Stomach (tissue), 8 donors: ENCODE measurements at regions not wholly inside any gene's neighbourhood (a gene's known extent, or its start where the extent isn't known, plus 50 kb on each side); places are given as distances from the start of the nearest gene placed in this dataset.

Source experiments
- DNase-seq, 2 donors: peaks; one replicate each; pipeline versions ENCODE4 v3.0.0 to v3.0.0-alpha.2; 2013 to 2019
- H3K27ac ChIP-seq, 5 donors: fragments of 200-600 bp in 4 of 5; sonication (generic) in 4 of 5; one replicate each; pipeline ENCODE4 v1.5.1; 2013 to 2019; ENCODE audit warnings: mild to moderate bottlenecking in 1 of 5, moderate library complexity in 1 of 5
- H3K27me3 ChIP-seq, 3 donors: fragments of 200-600 bp; sonication (generic); one replicate each; pipeline ENCODE4 v1.5.1; 2017 to 2019; ENCODE audit warnings: mixed run types in 1 of 3
- H3K36me3 ChIP-seq, 4 donors: fragments of 200-600 bp; sonication (generic); 1 replicate in 3 of 4; 2 replicates in 1 of 4; pipeline ENCODE4 v1.5.1; 2016 to 2019
- H3K4me1 ChIP-seq, 4 donors: fragments of 200-600 bp; sonication (generic); one replicate each; pipeline ENCODE4 v1.5.1; 2016 to 2019
- H3K4me3 ChIP-seq, 4 donors: fragments of 200-600 bp; sonication (generic) in 3 of 4; one replicate each; pipeline ENCODE4 v1.5.1; 2016 to 2019; ENCODE audit warnings: mild to moderate bottlenecking in 1 of 4
- H3K9me3 ChIP-seq, 4 donors: fragments of 200-600 bp; sonication (generic); one replicate each; pipeline ENCODE4 v1.5.1; 2016 to 2019
- EP300 ChIP-seq: sonication (generic); formaldehyde crosslinking; IDR thresholded peaks from one replicate; pipeline ENCODE4 v1.6.1; 2017; ENCODE audit warnings: antibody characterized with exemption
- POLR2A ChIP-seq, 4 donors: fragments of 450-650 bp; IDR thresholded peaks; one replicate each; pipeline ENCODE4 v1.6.1; 2016; ENCODE audit warnings: antibody characterized with exemption in 4 of 4, control low read depth in 2 of 4, mild to moderate bottlenecking in 1 of 4, moderate library complexity in 1 of 4
- POLR2AphosphoS5 ChIP-seq, 3 donors: sonication (generic); formaldehyde crosslinking; IDR thresholded peaks; one replicate each; pipeline ENCODE4 v1.6.1; 2016; ENCODE audit warnings: antibody characterized with exemption in 3 of 3
- WGBS, 5 donors: extraction: QIAGEN DNeasy Blood & Tissue Kit in 3 of 5; methylation state at CpG; one replicate each; pipeline versions ENCODE4 v1.1.5 to v1.1.7; 2013 to 2018; 5-methylcytosine and 5-hydroxymethylcytosine counted together
- intact Hi-C: fragments of 100-400 bp; cut with DNase I; formaldehyde crosslinking; loops from one replicate; pipeline ENCODE4 v1.15.1; 2023; ENCODE audit warnings: low total_unique reads
- TF ChIP-seq, protein P1 (sequence below), 7 experiments: fragments of 450-650 bp in 4 of 7; fragments of 200-600 bp in 3 of 7; sonication (generic) in 3 of 7; IDR thresholded peaks; one replicate each; pipeline ENCODE4 v1.5.1; 2016 to 2019; ENCODE audit warnings: antibody characterized with exemption in 7 of 7, control low read depth in 2 of 7, mild to moderate bottlenecking in 1 of 7
- donor health status: healthy with polysubstance abuse.
- donor health status: Bipolar disorder and iron deficiency.
- donor health status: healthy.

DNA sequence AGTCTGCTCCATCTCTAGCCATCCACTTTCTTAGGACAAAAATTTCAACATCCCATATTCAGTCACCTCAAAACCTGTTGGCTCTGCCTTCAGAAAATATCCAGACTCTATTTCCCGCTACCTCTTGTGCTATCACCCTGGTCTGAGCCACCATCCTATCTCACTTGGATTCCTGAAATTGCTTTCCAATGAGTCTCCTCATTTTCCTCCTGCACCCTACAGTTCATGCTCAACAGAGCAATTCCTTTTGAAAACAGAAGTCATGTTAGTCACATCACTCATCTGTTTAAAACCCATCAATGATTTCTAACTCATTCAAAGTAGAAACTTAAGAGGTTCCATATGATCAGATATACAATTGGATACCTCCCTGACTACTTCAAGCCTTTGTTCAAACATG, 229.9 kb downstream of the ADGRG6 start:
- TF ChIP-seq POLR2A (IDR thresholded peaks at IDR 0.05) (no peak), EP300 (no peak), POLR2AphosphoS5 (IDR thresholded peaks at IDR 0.05) (no peak)
- TF ChIP-seq, protein P1, sequence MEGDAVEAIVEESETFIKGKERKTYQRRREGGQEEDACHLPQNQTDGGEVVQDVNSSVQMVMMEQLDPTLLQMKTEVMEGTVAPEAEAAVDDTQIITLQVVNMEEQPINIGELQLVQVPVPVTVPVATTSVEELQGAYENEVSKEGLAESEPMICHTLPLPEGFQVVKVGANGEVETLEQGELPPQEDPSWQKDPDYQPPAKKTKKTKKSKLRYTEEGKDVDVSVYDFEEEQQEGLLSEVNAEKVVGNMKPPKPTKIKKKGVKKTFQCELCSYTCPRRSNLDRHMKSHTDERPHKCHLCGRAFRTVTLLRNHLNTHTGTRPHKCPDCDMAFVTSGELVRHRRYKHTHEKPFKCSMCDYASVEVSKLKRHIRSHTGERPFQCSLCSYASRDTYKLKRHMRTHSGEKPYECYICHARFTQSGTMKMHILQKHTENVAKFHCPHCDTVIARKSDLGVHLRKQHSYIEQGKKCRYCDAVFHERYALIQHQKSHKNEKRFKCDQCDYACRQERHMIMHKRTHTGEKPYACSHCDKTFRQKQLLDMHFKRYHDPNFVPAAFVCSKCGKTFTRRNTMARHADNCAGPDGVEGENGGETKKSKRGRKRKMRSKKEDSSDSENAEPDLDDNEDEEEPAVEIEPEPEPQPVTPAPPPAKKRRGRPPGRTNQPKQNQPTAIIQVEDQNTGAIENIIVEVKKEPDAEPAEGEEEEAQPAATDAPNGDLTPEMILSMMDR (IDR thresholded peaks at IDR 0.05), result no peak
- intact Hi-C loops, result no loop called here
- H3K9me3 ChIP-seq, result peaks cover 0 to 16% (median 13%) of the 10 kb centered on the region in 4 donors
- H3K27me3 ChIP-seq, result no peaks in the 10 kb centered on the region
- H3K4me3 ChIP-seq, result no peak overlapping the region
- H3K27ac ChIP-seq, result no peak overlapping the region
- no peaks in the 10 kb centered on the region for H3K4me1 ChIP-seq
- no peaks in the 10 kb centered on the region for H3K36me3 ChIP-seq
- 70 to 95% (median 92%) methylated on average over 1 of the region's 1 CpG for WGBS, 5 donors
- DNase-seq, result no peak

DNA sequence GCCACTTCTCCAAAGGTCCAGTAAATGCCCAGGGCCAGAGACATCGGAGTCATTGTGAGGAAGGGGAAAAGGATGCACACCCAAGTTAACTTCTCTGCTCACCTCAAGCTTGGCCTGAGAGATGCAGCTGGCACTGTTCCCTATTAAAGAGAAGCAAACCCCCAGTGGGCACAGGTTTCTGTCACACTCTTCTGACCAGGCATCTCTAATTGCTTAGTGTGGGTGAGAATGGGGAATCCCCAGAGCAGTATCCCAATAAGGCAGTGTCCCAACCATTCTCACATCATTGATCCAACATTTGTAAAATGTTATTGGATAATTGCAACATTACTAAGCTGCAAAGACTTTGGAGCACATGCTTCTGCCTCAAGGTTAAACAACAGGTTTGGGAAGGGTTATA, 232.3 kb downstream of the ADGRG6 start:
- no peak overlapping the region for H3K4me3 ChIP-seq
- no peaks in the 10 kb centered on the region for H3K4me1 ChIP-seq
- H3K9me3 ChIP-seq, result peaks cover 0 to 16% (median 13%) of the 10 kb centered on the region in 4 donors
- DNase-seq, result no peak
- H3K27me3 ChIP-seq, result no peaks in the 10 kb centered on the region
- no peaks in the 10 kb centered on the region for H3K36me3 ChIP-seq
- intact Hi-C loops, result no loop called here
- 93 to 100% (median 95%) methylated on average over 1 of the region's 1 CpG for WGBS, 5 donors
- H3K27ac ChIP-seq, result no peak overlapping the region
- no peak for TF ChIP-seq EP300
- TF ChIP-seq, protein P1 (IDR thresholded peaks at IDR 0.05), result no peak
- no peak for TF ChIP-seq POLR2A (IDR thresholded peaks at IDR 0.05)
- no peak for TF ChIP-seq POLR2AphosphoS5 (IDR thresholded peaks at IDR 0.05)

DNA sequence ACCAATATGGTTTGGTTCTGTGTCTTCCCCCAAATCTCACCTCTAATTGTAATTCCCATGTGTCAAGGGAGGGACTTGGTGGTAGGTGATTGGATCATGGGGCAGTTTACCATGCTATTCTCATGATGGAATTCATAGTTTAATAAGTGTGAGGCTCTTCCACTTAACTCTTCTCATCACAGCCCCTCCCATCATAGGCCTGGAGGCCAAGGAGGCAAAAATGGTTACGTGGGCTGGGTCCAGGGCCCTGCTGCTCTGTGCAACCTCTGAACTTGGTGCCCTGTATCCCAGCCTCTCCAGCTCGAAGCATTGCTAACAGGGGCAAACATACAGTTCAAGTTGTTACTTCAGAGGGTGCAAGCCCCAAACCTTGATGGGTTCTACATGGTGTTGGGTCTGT, 232.7 kb downstream of the ADGRG6 start:
- Histone ChIP-seq H3K36me3 (no peaks in the 10 kb centered on the region), H3K27ac (no peak overlapping the region), H3K4me1 (no peaks in the 10 kb centered on the region), H3K27me3 (no peaks in the 10 kb centered on the region), H3K9me3 (peaks cover 0 to 16% (median 13%) of the 10 kb centered on the region in 4 donors), H3K4me3 (no peak overlapping the region)
- TF ChIP-seq POLR2AphosphoS5 (IDR thresholded peaks at IDR 0.05), result no peak
- no peak for TF ChIP-seq EP300
- TF ChIP-seq, protein P1 (IDR thresholded peaks at IDR 0.05), result no peak
- TF ChIP-seq POLR2A (IDR thresholded peaks at IDR 0.05), result no peak
- WGBS, 5 donors, result 61 to 80% (median 67%) methylated on average over 2 of the region's 2 CpGs
- no peak for DNase-seq
- intact Hi-C loops, result no loop called here

DNA sequence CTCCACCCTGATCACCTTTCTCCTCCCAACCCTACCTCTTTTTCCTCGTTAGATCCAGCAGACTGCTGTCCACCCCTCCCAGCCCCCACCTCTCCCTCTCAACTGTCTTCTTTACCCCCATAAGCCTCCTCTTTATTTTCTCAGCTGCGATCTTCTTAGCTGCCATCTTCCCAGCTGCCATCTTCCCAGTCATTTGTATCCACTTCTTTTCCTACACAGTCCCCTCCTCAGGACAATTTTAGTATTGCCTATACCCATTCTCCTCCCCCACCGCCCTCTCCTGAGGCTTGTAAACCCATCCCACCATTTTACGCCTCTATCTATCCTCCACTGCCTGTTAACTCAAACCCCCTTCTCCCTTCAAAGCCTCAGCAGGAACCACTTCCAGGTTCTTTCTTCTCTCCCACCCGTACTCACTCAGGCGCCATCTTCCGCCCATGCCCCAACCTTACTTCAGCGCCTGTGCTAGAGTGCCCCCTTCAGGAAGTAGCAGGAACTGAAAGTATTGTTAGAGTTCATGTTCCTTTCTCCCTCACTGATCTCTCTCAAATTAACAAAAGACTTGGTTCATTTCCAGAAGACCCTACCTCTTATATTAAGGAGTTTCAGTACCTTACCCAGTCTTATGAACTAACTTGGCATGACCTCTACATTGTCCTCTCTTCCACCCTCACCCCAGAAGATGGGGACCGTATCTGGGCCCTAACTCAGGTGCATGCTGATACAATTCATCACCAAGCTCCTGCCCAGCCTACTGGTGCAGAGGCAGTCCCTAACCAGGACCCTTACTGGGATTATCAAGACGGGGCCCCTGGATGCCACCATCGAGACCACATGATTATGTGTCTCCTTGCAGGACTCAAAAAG, 236.0 kb downstream of the ADGRG6 start:
- H3K4me3 ChIP-seq, result no peak overlapping the region
- H3K36me3 ChIP-seq, result no peaks in the 10 kb centered on the region
- no peak for DNase-seq
- peaks cover 0 to 16% (median 13%) of the 10 kb centered on the region in 4 donors for H3K9me3 ChIP-seq
- H3K27ac ChIP-seq, result no peak overlapping the region
- TF ChIP-seq, protein P1 (IDR thresholded peaks at IDR 0.05), result peak in 2 of 7 experiments; percentile 13 to 16
- no peak for TF ChIP-seq POLR2AphosphoS5 (IDR thresholded peaks at IDR 0.05)
- WGBS, 5 donors, result 66 to 80% (median 78%) methylated on average over 11 of the region's 11 CpGs
- no peaks in the 10 kb centered on the region for H3K27me3 ChIP-seq
- H3K4me1 ChIP-seq, result no peaks in the 10 kb centered on the region
- intact Hi-C loops, result no loop called here
